SK-N-SH (cell line): ENCODE measurements at regions not wholly inside any gene's neighbourhood (a gene's known extent, or its start where the extent isn't known, plus 50 kb on each side); places are given as distances from the start of the nearest gene placed in this dataset.

Source experiments
- CTCF ChIA-PET: fragments of 300-600, 350-600 bp; formaldehyde crosslinking; extraction: SDS; loops from one replicate; lab custom pipeline; 2021; lab: Yijun Ruan, JAX
- POLR2A ChIA-PET: fragments of 350-600 bp; sonication (Branson Sonifier 250); formaldehyde crosslinking; extraction: SDS; loops from one replicate; lab custom pipeline; 2020; ENCODE audit warnings: antibody characterized with exemption, inconsistent platforms; lab: Yijun Ruan, JAX
- DNase-seq: peaks from one replicate; pipeline ENCODE4 v3.0.0; 2012
- H2AFZ ChIP-seq: fragments of 200-600 bp; sonication (generic); 2 replicates; pipeline ENCODE4 v1.8.1; 2016; ENCODE audit warnings: antibody characterized with exemption, mild to moderate bottlenecking, low read depth
- H3F3A ChIP-seq: fragments of 200-600 bp; sonication (generic); replicated peaks from 2 replicates; pipeline ENCODE3; 2016; ENCODE audit warnings: antibody characterized with exemption, mild to moderate bottlenecking; ENCODE audit not compliant: insufficient read depth
- H3K27ac ChIP-seq, 2 experiments: fragments of 200-500 bp in 1 of 2; fragments of 200-600 bp in 1 of 2; sonication (Bioruptor generic) in 1 of 2; sonication (generic), shearing (Covaris generic) in 1 of 2; 2 replicates each; pipeline versions ENCODE4 v1.5.1 to v1.6.1; 2014 to 2016; ENCODE audit warnings: low read depth in 2 of 2, inconsistent platforms in 1 of 2, low read length in 1 of 2, mild to moderate bottlenecking in 1 of 2, mixed read lengths in 1 of 2
- H3K27me3 ChIP-seq: fragments of 200-600 bp; sonication (generic), shearing (Covaris generic); 2 replicates; pipeline ENCODE4 v1.6.1; 2016; ENCODE audit warnings: mixed run types; ENCODE audit not compliant: insufficient read depth
- H3K36me3 ChIP-seq, 2 experiments: fragments of 200-500 bp in 1 of 2; fragments of 200-600 bp in 1 of 2; sonication (Bioruptor generic) in 1 of 2; sonication (generic) in 1 of 2; replicated peaks in 1 of 2; 2 replicates each; pipeline versions ENCODE3 to v1.5.1; 2014 to 2016; ENCODE audit warnings: low read length in 1 of 2, mild to moderate bottlenecking in 1 of 2; ENCODE audit not compliant: insufficient read depth in 2 of 2, control insufficient read depth in 1 of 2
- H3K4me1 ChIP-seq, 2 experiments: fragments of 200-500 bp in 1 of 2; fragments of 200-600 bp in 1 of 2; sonication (Bioruptor generic) in 1 of 2; sonication (generic), shearing (Covaris generic) in 1 of 2; 2 replicates each; pipeline versions ENCODE4 v1.5.1 to v1.6.1; 2014 to 2016; ENCODE audit warnings: low read depth in 1 of 2, low read length in 1 of 2, mixed run types in 1 of 2; ENCODE audit not compliant: insufficient read depth in 2 of 2, control insufficient read depth in 1 of 2
- H3K4me2 ChIP-seq: fragments of 200-600 bp; sonication (generic), shearing (Covaris generic); 2 replicates; pipeline ENCODE4 v1.6.1; 2017; ENCODE audit warnings: mixed run types
- H3K4me3 ChIP-seq, 2 experiments: fragments of 200-500 bp in 1 of 2; fragments of 200-600 bp in 1 of 2; sonication (Bioruptor generic) in 1 of 2; sonication (generic), shearing (Covaris generic) in 1 of 2; 2 replicates each; pipeline versions ENCODE4 v1.5.1 to v1.8.1; 2014 to 2016; ENCODE audit warnings: low read depth in 2 of 2, inconsistent platforms in 1 of 2, low read length in 1 of 2, mild to moderate bottlenecking in 1 of 2, mixed read lengths in 1 of 2, moderate library complexity in 1 of 2
- H3K79me2 ChIP-seq: fragments of 200-600 bp; sonication (generic); 2 replicates; pipeline ENCODE4 v1.8.1; 2017; ENCODE audit warnings: mild to moderate bottlenecking; ENCODE audit not compliant: insufficient read depth
- H3K9ac ChIP-seq: fragments of 200-600 bp; sonication (generic); 2 replicates; pipeline ENCODE4 v1.6.1; 2017; ENCODE audit warnings: mixed run types
- H3K9me2 ChIP-seq: fragments of 200-600 bp; sonication (generic); 2 replicates; pipeline ENCODE4 v1.6.1; 2017; ENCODE audit warnings: mixed run types
- H3K9me3 ChIP-seq: fragments of 200-600 bp; sonication (generic); 2 replicates; pipeline ENCODE4 v1.6.1; 2017; ENCODE audit warnings: mixed run types, mild to moderate bottlenecking, moderate library complexity
- H4K20me1 ChIP-seq: fragments of 200-600 bp; sonication (generic); 2 replicates; pipeline ENCODE4 v1.6.1; 2017; ENCODE audit warnings: mild to moderate bottlenecking, mixed run types; ENCODE audit not compliant: insufficient read depth
- ELF1 ChIP-seq: IDR thresholded peaks from 2 replicates; pipeline ENCODE4 v1.4.0; 2012
- EP300 ChIP-seq, 2 experiments: IDR thresholded peaks; 2 replicates each; pipeline versions ENCODE4 v1.4.0 to v1.6.1; 2012; ENCODE audit warnings: borderline replicate concordance in 1 of 2, low read depth in 1 of 2, low read length in 1 of 2
- EZH2phosphoT487 ChIP-seq: fragments of 200-600 bp; sonication (generic); IDR thresholded peaks from 2 replicates; pipeline ENCODE4 v1.6.1; 2017; ENCODE audit warnings: low read depth, mixed run types, mild to moderate bottlenecking, antibody characterized with exemption, moderate library complexity, borderline replicate concordance
- FOSL2 ChIP-seq: IDR thresholded peaks from 2 replicates; pipeline ENCODE4 v1.4.0; 2012; ENCODE audit warnings: low read depth, mild to moderate bottlenecking, moderate library complexity, borderline replicate concordance
- FOXJ3 ChIP-seq: sonication (generic); formaldehyde crosslinking; IDR thresholded peaks from 2 replicates; pipeline ENCODE4 v1.5.1; 2020; ENCODE audit warnings: mild to moderate bottlenecking, missing genetic modification reagents
- FOXM1 ChIP-seq: IDR thresholded peaks from 2 replicates; pipeline ENCODE4 v1.4.0; 2012; ENCODE audit warnings: low read depth, mild to moderate bottlenecking
- GABPA ChIP-seq: IDR thresholded peaks from 2 replicates; pipeline ENCODE4 v1.4.0; 2012; ENCODE audit warnings: low read depth, mild to moderate bottlenecking
- MAX ChIP-seq: IDR thresholded peaks from 2 replicates; pipeline ENCODE4 v1.4.0; 2012; ENCODE audit warnings: low read depth
- MEF2A ChIP-seq: IDR thresholded peaks from 2 replicates; pipeline ENCODE4 v1.4.0; 2012; ENCODE audit warnings: low read depth, borderline replicate concordance
- PBX3 ChIP-seq: IDR thresholded peaks from 2 replicates; pipeline ENCODE4; 2012
- RAD21 ChIP-seq: IDR thresholded peaks from 2 replicates; pipeline ENCODE4 v1.6.1; 2012; ENCODE audit warnings: mild to moderate bottlenecking, low read length
- REST ChIP-seq: IDR thresholded peaks from 2 replicates; pipeline ENCODE4 v1.6.1; 2012; ENCODE audit warnings: mild to moderate bottlenecking, low read depth, low read length, moderate library complexity
- RFX5 ChIP-seq: IDR thresholded peaks from 2 replicates; pipeline ENCODE4 v1.6.1; 2012; ENCODE audit warnings: mild to moderate bottlenecking, improper control_type of control experiment, low read length
- SIN3A ChIP-seq: IDR thresholded peaks from 2 replicates; pipeline ENCODE4 v1.6.1; 2012; ENCODE audit warnings: low read depth, mild to moderate bottlenecking, low read length, moderate library complexity, borderline replicate concordance
- SMC3 ChIP-seq: IDR thresholded peaks from 2 replicates; pipeline ENCODE4 v1.6.1; 2012; ENCODE audit warnings: low read depth, low read length, improper control_type of control experiment
- TAF1 ChIP-seq: IDR thresholded peaks from 2 replicates; pipeline ENCODE4 v1.6.1; 2012; ENCODE audit warnings: low read depth, mild to moderate bottlenecking, low read length, moderate library complexity, borderline replicate concordance
- USF2 ChIP-seq: fragments of 150-350 bp; IDR thresholded peaks from 2 replicates; pipeline ENCODE4 v1.6.1; 2017; ENCODE audit warnings: antibody characterized with exemption, low read length, low read depth, borderline replicate concordance
- WGBS: methylation state at CpG from one replicate; pipeline ENCODE4 v1.1.6; 2017; ENCODE audit warnings: low lambda C conversion rate; 5-methylcytosine and 5-hydroxymethylcytosine counted together

- Histone ChIP-seq H4K20me1 (no peaks in the 10 kb centered on the region), H3K4me1 (no peaks in the 10 kb centered on the region; a peak in 1 of 4 replicates), H3K9ac (no peak overlapping the region), H3K36me3 (no peaks in the 10 kb centered on the region), H3K4me3 (no peak overlapping the region), H3K27ac (no peak overlapping the region), H3K4me2 (no peak overlapping the region), H3F3A (no peaks in the 10 kb centered on the region), H3K9me3 (no peaks in the 10 kb centered on the region)
- DNase-seq, result no peak
- CTCF ChIA-PET, result interaction anchor here (1.2 kb wide), 1 partner anchor 16 kb away, joined by 4 read pairs; no protein-coding TSS in a partner anchor
- TF ChIP-seq EZH2phosphoT487, result no peak
- no peak for TF ChIP-seq EP300 (IDR thresholded peaks at IDR 0.05; ENCODE audit: borderline replicate concordance in 1 of 2, low read depth in 1 of 2, low read length in 1 of 2)
- TF ChIP-seq MAX, result no peak
- TF ChIP-seq ELF1, result no peak
- TF ChIP-seq GABPA, result no peak
- no peak for TF ChIP-seq PBX3
- TF ChIP-seq SIN3A, result no peak
- TF ChIP-seq FOXM1, result no peak
- TF ChIP-seq USF2, result no peak
- TF ChIP-seq TAF1, result no peak
- no peak for TF ChIP-seq RAD21
- TF ChIP-seq MEF2A, result no peak
- TF ChIP-seq, all 33 proteins: peak for 0
- 59% methylated on average over 8 of the region's 8 CpGs for WGBS
- no peaks in the 10 kb centered on the region for H3K79me2 ChIP-seq
- no peak overlapping the region for H2AFZ ChIP-seq
- POLR2A ChIA-PET, result no interaction called here
- no peaks in the 10 kb centered on the region for H3K27me3 ChIP-seq
- H3K9me2 ChIP-seq, result no peaks in the 10 kb centered on the region
Measured at GRCh38 chr10:61157182-61157581, 213.2 kb upstream of the RHOBTB1 start.

GRCh38 chr10:61153771-61154170 is 209.8 kb upstream of the RHOBTB1 start:
- no peaks in the 10 kb centered on the region for H3K79me2 ChIP-seq
- no peak overlapping the region for H3K4me2 ChIP-seq
- H4K20me1 ChIP-seq, result no peaks in the 10 kb centered on the region
- ChIA-PET CTCF (no interaction called here), POLR2A (no interaction called here)
- H3K27ac ChIP-seq, result no peak overlapping the region
- H3K27me3 ChIP-seq, result no peaks in the 10 kb centered on the region
- DNase-seq, result no peak
- H3F3A ChIP-seq, result no peaks in the 10 kb centered on the region
- no peak overlapping the region for H3K9ac ChIP-seq
- 87% methylated on average over 3 of the region's 3 CpGs for WGBS
- H3K4me1 ChIP-seq, result no peaks in the 10 kb centered on the region; a peak in 1 of 4 replicates
- no peak overlapping the region for H3K4me3 ChIP-seq
- no peaks in the 10 kb centered on the region for H3K9me3 ChIP-seq
- no peaks in the 10 kb centered on the region for H3K9me2 ChIP-seq
- H2AFZ ChIP-seq, result no peak overlapping the region
- no peaks in the 10 kb centered on the region for H3K36me3 ChIP-seq
- TF ChIP-seq REST (no peak), EP300 (IDR thresholded peaks at IDR 0.05; ENCODE audit: borderline replicate concordance in 1 of 2, low read depth in 1 of 2, low read length in 1 of 2) (no peak), USF2 (no peak), RFX5 (no peak), EZH2phosphoT487 (no peak), SMC3 (no peak), FOSL2 (no peak), PBX3 (no peak), FOXJ3 (CRISPR knock-in tag) (no peak)
